GM18499 (cell line): ENCODE measurements at regions not wholly inside any gene's neighbourhood (a gene's known extent, or its start where the extent isn't known, plus 50 kb on each side); places are given as distances from the start of the nearest gene placed in this dataset.
"Not testable (repeated sequence)": the region's sequence is repeated elsewhere in the genome, so short reads cannot be mapped to it uniquely, and the experiment has no call there.

Source experiments
- ATAC-seq: cut with Tn5 transposase; IDR thresholded peaks from one replicate; pipeline ENCODE4 v1.9.1; 2021; ENCODE audit warnings: moderate number of reproducible peaks; ENCODE audit not compliant: insufficient read depth, unreplicated experiment

DNA sequence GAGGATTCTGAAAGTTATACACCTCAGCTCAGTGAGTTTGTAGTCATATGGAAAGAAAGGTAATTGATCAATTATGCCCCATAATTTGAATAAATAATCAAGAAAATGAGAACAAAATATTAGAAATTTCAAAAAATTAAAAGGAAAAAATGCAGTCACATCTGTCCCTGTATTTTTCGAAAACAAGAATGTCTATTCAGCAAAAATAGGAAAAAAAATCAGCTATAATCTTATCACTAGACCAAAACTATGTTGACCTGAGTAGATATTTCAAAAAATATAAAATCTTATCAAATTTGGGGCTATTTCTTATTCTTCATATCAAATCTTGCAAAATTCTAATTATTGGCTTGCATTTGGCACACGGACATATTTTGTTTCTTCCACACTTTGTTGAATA, 501.2 kb upstream of the CNTN3 start:
- no peak for ATAC-seq

DNA sequence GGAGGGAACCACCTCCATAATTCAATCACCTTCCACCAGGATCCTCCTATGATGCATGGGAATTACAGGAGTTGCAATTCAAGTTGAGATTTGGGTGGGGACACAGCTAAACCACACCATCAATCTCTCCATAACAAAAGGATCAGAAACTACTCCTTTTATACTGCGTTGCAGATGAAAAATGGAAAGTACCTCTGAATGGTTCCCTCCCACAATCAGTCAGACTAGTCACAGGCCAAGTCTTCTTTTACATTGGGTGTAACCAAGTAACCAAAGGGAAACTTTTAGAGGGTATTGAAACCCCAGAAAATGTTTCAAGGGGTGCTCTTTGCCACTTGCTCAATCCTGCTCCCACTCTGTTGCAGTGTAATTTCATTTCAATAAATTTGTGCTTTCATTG, 504.3 kb upstream of the CNTN3 start:
- no peak for ATAC-seq

DNA sequence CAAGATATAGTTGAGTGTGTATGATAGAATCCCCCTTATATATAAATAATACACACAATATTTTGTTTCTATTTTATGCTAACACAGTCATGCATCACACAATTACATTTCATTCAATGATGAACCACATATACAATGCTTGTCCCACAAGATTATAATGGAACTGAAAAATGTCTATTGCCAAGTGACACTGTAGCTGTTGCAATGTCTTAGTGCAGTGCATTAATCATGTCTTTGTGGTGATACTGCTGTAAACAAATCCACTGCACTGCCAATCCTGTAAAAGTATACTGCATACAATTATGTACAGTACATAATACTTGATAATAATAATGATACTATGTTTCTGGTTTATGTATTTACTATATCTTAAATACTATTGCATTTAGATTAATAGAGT, 512.1 kb upstream of the CNTN3 start:
- ATAC-seq, result no peak

DNA sequence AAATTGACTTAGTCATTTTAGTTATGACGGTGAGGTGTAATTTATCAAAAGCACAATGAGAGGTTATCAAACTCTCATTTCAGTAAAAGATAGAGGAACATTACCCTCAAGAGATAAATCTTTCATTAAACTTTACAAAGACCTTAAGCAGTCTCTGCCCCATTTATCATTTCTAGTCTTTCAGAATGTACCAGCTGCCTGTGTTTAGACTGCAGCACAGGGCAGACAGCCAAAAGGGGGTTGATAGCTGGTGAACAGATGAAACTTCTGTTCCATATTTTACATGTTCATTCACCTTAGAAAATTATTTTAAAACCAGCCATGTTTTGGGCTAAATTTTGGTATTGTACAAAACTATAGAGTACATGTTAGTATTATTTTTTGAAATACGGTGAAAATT, 514.6 kb upstream of the CNTN3 start:
- ATAC-seq, result no peak

DNA sequence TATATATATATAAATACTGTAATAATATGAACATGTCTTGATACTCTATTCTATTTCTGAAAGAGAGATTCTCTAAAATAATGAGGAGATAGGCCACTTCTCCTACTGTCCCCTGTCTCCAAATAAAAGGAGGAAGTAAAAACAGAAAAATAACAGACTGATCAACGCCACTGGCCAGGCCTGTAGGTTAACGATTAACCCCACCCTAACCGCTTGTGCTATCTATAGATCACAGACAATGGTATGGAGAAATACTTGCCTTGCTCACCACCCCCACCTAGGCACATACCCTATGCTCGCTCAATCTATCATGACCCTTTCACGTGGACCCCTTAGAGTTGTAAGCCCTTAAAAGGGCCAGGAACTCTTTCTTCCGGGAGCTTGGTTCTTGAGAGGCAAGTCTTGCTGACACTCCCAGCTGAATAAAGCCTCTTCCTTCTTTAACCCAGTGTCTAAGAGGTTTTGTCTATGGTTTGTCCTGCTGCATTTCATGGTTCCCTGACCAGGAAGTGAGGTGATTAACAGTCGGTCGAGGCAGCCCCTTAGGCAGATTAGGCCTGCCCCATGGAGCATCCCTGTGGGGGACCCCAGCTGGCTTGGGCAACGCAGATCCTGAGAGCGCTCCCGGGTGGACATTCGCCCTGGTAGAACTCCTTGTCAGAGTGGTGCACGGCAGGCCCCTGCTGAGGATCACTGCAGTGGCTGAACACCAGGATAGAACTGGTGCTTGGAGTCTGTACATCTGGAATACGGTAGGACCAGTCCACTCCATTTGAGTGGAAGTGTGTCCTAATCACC, 521.8 kb upstream of the CNTN3 start:
- no peak for ATAC-seq

DNA sequence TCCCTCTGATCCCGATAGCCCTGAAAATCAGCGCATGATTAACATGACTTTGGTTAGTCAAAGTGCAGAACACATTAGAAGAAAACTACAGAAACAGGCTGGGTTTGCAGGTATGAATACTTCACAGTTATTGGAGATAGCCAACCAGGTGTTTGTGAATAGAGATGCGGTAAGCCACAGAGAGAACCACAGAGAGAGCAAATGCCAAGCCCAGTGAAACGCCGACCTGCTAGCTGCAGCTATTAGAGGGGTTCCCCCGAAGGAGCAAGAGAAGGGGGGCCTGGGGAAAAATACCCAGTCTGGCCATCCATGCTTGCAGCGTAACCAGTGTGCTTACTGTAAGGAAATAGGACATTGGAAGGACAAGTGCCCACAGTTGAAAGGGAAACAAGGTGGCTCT, 523.9 kb upstream of the CNTN3 start:
- no peak for ATAC-seq

DNA sequence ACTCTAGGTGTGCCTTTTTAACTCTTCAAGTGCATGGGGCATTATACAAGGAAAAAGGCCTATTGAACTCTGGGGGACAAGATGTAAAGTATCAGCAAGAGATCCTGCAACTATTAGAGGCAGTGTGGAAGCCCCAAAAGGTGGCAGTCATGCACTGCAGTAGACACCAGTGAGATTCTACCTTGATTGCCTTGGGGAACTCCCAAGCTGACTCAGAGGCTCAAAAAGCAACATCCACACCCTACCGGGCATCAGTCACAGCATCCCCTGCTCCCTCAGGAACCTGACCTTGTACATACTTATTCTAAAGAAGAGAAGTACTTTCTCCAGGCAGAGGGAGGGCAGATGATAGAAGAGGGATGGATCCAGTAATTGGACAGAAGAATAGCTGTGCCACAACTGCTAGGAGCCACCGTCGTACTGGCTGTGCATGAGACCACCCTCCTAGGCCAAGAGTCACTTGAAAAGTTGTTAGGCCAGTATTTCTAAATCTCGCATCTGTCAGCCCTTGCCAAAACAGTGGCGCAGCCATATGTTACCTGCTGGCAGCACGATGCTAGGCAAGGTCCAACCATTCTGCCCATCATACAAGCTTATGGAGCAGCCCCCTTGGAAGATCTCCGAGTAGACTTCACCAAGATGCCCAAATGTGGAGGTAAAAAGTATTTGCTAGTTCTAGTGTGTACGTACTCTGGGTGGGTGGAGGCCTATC, 523.1 kb upstream of the FRG2C start:
- ATAC-seq, result no peak

DNA sequence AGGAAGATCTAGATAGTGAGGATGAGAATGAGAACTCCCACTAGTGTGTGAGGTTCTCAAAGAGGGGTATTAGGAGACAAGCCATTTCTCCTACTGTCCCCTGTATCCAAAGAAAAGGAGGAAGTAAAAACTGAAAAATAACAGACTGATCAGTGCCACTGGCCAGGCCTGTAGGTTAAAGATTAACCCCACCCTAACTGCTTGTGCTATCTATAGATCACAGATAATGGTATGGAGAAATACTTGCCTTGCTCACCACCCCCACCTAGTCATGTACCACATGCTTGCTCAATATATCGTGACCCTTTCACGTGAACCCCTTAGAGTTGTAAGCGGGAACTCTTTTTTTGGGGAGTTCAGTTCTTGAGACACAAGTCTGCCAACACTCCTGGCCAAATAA, 519.7 kb upstream of the FRG2C start:
- no peak for ATAC-seq

DNA sequence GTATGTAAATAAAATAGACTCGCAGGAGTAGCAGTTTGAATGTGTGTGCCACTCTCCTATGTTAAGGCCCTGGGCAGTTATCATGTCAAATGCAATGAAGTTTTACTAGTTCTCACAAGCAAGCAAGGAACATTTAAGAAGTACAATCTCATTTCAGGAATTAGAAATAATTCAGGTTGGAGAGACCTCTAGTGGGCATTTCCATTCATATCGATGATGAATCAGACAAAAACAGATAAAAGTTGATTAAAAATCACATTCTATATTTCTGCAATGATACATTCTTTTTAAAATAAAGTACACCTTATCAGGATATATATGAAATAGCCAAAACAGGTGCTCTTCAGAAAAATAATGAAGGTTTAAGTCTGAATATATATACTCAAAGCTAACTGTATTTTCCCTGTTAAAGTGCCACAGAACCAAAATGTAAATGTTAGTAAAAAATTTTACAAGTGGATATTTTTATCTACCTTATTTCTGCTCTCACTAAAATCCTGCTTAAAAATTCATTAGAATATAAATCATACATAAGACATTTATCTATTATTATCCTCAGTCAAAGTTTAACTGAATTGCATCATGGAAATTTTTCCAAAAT, 492.4 kb upstream of the FRG2C start:
- ATAC-seq, result no peak

DNA sequence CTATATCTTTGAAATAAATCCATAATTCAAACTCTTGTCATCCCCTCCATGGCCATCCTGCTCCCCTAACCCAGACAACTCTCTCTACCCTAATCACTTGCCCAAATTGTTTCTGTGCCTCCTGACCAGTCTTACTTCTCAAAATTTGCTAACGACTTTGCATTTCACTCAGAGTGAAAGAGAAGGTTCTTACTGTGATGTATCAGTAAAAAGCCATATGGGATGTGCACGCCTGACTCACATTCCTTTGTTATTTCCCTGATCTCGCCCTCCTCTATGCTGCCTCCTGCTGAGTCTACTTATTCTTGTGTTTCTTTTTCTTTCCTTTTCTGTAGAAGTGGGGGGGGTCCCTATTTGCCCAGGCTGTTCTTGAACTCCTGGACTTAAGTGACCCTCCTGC, 487.2 kb upstream of the FRG2C start:
- ATAC-seq, result no peak

DNA sequence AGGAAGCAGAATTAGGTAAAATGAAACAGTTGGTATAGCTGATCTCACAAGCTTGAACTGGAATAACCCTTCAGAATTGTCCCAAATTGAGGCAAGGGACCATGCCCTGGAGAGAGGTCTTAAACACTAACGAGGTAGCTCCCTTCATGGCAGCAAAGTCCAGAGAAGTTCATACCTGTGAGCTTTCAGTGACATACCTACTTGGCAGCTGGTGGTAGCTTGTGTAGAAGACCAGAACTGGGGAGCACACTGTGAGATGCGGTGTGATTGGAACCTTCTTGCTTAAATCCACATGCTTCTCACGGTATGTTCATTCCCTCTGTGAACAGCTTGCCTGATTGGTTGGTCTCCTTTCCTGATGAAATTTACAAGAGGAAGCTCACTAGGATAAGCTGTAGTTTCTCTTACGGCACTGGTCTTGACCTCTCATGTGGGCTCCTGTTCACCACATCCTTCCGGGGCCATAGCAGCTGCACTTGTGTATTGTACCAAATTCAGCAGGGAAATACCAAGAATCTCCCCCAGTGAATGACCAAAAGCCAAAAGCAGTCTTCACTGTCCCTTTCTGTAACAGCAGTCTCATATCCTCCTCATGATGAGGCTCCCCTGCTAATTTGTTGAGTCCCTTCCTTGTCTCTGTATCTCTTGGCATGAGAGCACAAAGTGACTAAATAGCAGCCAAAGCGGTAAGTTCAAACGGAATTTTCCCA, 483.7 kb upstream of the FRG2C start:
- no peak for ATAC-seq

DNA sequence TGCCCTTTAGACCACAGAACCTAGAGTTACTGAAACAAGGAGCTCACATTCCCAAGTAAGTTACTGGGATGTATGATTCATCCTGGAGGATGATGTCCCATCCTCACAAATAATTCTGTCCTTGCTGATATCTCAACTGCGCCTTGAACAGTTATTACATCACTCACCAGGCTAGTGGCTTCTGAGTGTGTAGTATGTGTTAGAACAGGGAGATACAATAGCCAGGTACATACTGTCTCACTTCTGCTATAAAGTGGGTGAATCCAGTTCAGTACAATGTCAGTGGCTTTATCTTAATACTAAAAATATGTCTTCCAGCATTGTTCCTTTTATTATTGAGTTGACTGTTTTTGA, 483.2 kb upstream of the FRG2C start:
- ATAC-seq, result no peak

DNA sequence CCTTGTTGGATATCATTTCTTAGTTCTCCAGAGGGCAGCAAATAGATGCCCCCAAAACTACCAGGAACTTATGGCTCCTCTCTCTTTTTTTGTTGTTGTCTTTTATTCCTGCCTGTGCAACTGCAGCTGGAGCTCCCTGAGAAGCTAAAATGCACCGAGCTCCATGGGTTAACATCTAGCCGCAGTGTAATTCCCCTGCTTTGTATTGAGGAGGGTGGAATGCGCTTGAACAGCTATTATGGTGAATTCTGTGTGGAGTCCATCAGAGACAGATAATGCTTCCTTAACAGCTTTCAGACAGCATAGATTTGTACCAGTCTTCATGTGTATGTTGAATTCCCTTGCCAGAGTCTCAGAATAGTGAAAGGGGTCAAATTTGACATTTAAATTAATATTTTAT, 475.2 kb upstream of the FRG2C start:
- no peak for ATAC-seq

DNA sequence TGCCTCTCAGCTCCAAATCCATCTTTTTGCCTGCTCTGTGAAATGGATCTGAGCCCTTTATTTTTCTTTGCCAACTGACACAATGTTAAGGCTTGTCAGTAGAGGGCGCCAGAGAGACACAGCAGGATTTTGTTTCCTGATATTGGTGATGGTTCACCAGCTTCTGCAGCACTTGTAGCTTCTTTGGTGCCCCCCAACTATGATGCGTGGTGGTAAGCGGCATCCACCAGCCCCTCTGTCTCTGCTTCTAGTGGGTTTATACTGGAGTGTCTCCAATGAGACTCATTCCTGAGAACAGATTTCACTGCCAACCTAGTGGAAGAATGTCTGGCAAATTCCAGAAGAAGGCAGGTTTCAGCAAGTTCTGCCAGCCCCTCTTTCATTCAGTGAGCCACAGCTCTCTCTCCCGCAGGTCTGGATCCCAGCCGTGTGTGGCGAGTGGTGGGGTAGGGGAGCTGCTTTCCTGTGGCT, 471.9 kb upstream of the FRG2C start:
- no peak for ATAC-seq

DNA sequence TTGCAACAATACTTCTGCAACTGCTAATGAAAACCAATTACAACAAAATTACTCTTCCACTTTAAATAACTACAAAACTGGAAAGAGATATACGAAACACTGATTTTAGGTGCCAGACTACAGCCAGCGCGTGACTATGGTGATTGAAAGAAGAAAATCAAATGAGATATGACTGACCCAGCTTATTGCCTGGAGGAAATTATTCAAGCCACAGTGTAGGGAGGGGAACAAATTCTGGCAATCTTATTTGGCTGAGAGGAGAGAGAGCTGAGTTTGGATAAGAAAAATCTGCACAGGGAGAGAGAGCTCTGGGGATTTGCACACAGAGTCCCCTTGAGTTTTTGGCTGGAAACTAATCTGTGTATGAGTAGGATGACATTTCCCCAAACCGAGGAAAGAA, 470.3 kb upstream of the FRG2C start:
- ATAC-seq, result no peak

DNA sequence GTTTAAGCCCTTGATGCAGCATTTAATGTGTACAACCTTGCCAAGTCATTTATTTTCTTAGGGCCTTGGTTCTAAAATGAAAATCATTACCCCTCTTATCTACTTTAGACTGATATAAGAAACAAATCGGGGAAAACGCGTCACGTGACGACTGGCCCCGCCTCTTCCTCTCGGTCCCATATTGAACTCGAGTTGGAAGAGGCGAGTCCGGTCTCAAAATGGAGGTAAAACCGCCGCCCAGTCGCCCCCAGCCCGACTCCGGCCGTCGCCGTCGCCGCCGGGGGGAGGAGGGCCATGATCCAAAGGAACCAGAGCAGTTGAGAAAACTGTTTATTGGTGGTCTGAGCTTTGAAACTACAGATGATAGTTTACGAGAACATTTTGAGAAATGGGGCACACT, 449.8 kb upstream of the FRG2C start:
- ATAC-seq, result not testable (repeated sequence)

DNA sequence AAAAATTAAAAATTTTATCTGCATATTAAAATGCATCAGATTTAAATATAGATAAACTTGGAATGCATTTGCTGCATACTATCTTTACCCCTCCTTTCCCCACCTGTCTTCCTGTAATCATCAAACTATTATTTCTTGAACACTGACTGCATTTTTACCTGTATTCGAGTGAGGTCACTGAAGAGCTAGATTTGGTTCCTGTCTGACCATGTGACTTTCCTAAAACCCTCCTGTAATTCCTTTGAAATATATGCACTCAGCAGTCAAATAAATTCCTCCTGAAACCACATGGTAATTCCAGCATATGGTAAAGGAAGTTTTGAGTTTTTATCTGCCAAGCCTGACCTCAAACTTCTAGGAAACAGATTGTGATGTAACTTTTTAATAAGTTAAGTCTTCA, 445.6 kb upstream of the FRG2C start:
- ATAC-seq, result no peak

DNA sequence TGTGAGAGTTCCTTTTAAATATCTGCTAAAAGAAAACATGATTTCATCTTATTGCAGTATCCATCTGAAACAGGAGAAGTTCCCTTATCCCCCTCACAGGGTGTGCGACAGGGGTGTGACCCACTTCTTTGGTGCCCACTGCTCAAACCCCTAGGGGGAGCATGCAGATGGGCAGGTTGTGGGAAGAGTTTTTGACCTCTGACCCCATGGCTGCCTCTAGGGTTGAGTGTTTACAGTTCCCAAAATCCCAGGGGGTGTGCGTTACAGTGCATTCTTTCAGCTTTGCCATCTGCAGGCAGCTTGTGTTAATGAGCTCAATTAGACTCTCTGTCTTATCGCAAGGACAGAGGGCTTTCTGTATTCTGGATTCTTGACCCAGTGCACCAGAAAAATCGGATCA, 443.2 kb upstream of the FRG2C start:
- ATAC-seq, result no peak

DNA sequence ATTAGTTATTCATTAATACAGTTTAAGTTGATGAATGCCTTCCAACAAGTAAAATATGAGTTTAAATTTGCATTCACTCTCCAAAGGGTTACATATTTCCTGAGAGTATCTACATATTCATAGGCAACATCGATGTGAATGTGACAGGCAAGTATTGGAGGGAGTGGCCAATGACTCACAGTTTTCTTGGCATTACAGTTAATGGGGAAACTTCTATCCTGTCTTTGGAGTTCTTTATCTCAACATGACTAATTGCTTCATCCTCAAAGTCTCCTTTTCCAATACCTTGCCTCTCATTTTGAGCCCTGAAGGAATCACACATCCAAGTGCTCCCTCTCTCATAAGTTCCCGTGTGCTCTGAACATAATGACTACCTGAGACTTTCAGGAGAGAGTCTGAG, 439.7 kb upstream of the FRG2C start:
- no peak for ATAC-seq

DNA sequence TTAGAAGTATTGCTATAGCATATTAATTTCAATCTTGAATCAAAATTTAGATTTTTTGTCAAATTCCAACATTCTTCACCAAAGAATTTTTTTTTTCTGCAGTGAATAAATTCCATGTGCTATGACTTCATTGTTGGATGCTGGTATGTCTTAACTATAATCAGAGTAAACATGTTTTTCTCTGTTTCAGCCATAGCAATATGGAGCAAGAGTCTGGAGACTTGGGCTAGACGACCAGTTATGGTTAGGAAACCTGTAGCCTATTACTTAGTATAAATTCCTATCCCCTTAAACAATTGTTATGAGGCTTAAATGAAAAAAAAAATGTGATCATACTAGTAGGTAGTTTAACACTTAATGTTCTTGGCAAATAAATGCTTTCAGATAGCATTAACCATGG, 431.9 kb upstream of the FRG2C start:
- no peak for ATAC-seq

DNA sequence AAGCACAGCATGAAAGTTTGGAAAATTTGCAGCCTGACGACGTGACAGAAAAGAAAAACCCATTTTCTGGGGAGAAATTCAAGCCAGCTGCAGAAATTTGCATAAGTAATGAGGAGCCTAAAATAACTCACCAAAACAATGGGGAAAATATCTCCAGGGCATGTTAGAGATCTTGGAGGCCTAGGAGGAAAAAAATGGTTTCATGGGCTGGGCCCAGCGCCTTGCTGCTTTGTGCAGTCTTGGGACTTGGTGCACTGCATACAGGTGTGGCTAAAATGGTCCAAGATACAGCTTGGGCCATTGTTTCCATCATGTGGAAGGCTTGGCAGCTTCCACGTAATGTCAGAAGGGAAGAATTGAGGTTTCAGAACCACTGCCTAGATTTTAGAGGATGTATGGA, 428.5 kb upstream of the FRG2C start:
- no peak for ATAC-seq
